AG09319 (cell line): ENCODE measurements at regions not wholly inside any gene's neighbourhood (a gene's known extent, or its start where the extent isn't known, plus 50 kb on each side); places are given as distances from the start of the nearest gene placed in this dataset.

Experiments used
- DNase-seq: peaks from one replicate; pipeline ENCODE4 v3.0.0-alpha.2; 2010; ENCODE audit warnings: low read depth; ENCODE audit errors: extremely low read depth
- TF ChIP-seq, protein P1 (sequence below): IDR thresholded peaks from 2 replicates; pipeline ENCODE4 v1.5.1; 2011; ENCODE audit warnings: low read depth, mild to moderate bottlenecking, inconsistent platforms, low read length, moderate library complexity

DNA sequence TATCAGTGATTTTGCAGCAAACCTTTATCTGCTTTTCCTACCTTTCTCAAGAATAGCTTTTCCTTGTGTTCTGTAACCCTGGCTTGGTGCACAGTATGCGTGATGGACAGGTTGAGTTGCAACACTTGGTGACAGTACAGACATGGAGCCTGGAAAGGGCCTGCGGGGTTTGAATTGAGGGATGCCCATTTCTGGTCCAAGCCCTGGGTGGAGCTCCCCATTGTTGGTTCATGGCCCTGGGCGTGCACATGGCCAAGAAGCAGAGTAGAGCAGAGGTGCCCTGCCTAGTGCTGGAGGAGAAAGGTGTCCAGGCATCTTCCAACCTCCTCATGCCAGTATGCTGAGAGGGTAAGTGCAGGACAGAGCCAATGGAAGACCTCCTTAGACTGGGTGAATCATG lies 106.6 kb upstream of the MKLN1 start:
- TF ChIP-seq, protein P1, sequence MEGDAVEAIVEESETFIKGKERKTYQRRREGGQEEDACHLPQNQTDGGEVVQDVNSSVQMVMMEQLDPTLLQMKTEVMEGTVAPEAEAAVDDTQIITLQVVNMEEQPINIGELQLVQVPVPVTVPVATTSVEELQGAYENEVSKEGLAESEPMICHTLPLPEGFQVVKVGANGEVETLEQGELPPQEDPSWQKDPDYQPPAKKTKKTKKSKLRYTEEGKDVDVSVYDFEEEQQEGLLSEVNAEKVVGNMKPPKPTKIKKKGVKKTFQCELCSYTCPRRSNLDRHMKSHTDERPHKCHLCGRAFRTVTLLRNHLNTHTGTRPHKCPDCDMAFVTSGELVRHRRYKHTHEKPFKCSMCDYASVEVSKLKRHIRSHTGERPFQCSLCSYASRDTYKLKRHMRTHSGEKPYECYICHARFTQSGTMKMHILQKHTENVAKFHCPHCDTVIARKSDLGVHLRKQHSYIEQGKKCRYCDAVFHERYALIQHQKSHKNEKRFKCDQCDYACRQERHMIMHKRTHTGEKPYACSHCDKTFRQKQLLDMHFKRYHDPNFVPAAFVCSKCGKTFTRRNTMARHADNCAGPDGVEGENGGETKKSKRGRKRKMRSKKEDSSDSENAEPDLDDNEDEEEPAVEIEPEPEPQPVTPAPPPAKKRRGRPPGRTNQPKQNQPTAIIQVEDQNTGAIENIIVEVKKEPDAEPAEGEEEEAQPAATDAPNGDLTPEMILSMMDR: no peak
- DNase-seq: no peak

DNA sequence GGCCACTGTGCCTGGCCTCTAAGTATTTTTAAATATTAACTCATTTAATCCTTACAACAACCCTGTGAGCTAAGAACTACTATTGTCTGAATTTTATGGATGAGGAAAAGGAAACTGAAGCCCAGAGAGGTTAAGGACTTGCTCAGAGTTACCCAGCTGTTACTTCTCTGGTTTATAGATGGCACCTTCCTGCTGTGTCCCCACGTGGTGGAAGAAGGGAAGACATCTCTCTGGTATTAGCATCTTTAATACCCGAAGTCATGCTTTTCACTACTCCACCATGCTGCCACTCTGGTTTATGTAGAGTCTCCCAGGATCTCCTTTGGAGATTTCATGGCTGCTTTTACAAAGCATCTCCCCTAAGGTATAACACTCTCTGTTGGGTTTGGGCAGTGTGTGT lies 105.5 kb upstream of the MKLN1 start:
- TF ChIP-seq, protein P1: no peak
- no peak for DNase-seq

DNA sequence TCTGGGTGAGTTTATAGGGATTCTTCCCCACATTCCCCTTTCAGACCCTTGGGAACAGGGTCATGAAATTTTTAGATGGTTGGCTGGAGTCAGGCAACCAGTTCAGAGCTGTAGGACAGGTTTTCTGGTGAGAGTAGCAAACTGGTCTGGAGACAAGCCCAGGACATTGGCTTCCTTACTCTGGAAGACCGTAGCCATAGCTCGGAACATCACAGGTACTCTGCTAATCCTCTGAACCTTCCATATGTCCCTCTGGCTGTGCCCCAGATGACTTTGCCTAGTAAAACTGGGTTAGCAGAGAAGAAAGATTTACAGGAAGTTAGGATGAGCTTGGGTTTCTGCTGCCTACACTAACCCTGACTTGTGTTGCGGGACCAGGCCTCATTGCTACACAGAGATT lies 104.5 kb upstream of the MKLN1 start:
- TF ChIP-seq, protein P1: no peak
- no peak for DNase-seq

DNA sequence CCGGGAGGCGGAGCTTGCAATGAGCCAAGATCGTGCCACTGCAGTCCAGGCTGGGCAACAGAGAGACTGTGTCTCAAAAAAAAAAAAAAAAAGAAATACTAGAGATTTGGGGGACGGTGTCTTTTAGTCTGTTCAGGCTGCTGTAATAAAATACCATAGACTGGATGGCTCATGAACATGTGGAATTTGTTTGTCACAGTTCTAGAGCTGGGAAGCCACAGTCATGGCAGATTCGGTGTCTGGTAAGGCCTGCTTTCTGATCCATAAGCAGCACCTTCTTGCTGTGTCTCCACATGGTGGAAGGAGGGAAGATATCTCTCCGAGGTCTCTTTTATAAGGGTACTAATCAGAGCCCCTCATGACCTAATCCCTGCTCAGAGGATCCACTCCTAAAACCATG lies 102.7 kb upstream of the MKLN1 start:
- no peak for DNase-seq

DNA sequence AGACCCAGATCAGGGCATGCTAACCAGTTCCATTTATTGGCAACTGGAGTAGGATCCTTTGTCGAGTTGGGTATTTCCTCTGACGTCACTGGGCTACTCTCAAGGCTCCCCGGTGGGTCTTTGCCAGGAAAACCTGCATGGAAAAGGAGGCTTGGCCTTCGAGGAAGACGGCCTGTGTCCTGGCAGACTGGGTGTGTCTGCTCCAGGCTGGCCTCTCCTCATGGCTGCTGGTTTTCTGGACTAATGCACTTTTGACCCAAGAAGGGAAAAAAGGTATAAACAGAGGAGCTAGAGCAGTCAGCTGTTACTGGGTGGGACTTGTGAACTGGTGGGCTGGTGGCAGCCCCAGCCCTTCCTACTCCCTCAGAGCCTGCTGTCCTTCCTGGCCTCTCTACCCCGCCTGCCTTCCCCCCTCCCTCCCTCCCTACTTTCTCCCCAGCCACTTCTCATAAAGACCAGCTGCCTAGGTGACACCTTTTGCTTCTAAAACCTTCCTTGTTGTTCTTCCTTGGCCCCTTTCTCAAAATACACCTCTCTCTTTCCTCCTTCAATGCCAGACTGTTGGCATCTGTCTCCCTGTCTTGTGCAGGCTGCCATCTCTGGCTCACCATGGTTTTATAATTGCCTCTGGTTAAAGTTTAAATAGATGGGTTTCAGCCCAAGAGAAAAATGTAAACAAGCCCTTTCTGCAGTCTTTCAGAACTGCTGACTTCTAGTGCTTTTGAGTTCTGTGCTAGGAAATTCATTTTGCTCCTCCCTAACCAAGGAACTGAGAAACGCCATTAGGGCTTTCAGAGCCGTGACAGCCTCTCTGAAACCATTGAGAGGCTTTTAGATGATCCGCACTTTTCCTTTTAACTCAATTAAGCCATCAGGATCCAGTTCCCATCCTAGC lies 101.8 kb upstream of the MKLN1 start:
- TF ChIP-seq, protein P1: no peak
- DNase-seq: peak; percentile 28

More for the DNA sequence above, 102.7 kb upstream of the MKLN1 start:
- TF ChIP-seq, protein P1: no peak

DNA sequence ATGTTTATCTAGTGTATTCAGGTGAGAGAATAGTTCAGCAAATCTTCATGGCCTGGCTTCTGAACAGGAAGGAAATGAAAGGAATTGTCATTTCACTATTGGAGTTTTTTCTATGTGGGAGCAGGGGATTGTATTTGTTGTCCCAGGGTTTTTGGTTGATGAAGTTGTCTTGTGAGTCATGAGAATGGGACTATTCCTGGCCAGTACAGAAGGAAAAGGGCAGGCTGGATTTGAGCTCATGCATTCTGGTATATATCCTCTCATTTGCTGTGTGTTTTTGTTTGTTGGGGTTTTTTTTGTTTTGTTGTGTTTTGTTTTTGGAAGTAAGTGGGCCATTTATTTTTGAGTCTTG lies 101.2 kb upstream of the MKLN1 start:
- TF ChIP-seq, protein P1: no peak
- no peak for DNase-seq

DNA sequence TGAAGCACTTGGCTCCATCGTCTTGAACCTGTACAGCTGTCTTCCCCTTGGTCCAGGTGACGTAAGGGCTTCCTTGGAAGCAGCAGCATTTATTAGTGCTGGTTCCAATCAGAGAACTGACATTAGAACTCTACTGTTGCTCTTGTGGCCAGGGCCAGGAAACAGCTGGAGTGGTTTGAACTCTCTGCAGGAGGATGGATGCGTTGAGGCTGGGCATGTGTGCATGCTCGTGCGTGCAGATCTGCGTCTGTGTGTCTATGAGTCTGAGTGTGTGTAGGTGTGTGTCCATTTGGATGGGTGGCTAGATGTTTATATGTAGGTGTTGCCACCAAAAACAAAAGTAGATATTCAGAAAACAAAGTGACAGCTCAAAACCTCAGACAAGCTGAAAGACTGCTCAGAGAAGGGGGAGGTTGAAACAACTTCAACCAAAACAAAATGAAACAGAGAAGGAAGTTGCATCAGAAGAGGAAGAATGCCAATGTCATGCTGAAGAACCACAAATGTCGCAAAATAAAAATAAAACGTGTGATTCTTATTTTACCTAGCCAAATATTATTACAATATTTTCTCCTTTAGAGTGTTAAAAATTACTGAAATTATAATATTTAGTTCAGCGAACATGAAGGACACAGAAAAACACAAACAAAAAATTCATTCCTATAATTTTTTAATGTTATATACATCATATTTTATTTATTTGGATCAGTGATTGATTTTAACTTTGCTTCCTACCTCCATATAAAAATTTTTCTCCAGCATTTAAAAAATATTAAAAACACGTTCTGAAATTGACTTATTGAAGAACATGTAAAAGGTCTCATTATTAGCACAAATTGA lies 96.1 kb upstream of the MKLN1 start:
- TF ChIP-seq, protein P1: no peak
- no peak for DNase-seq
